OCI-LY7 (cell line): ENCODE measurements at regions not wholly inside any gene's neighbourhood (a gene's known extent, or its start where the extent isn't known, plus 50 kb on each side); places are given as distances from the start of the nearest gene placed in this dataset.
A peak's percentile ranks its signal among the peaks of the same experiment; 100 is the strongest.

ENCODE experiments used
- CTCF ChIP-seq: fragments of 200-600 bp; sonication (generic); conservative IDR thresholded peaks from 2 replicates; pipeline ENCODE4 v1.5.1; 2014; ENCODE audit warnings: mild to moderate bottlenecking, antibody characterized with exemption, low read length, moderate library complexity, mixed read lengths
- EZH2phosphoT487 ChIP-seq: fragments of 200-600 bp; sonication (generic); IDR thresholded peaks from 2 replicates; pipeline ENCODE4 v1.6.1; 2018; ENCODE audit warnings: low read depth, borderline replicate concordance, mild to moderate bottlenecking, mixed run types, antibody characterized with exemption, low read length, moderate library complexity, mixed read lengths

- TF ChIP-seq CTCF (peak; percentile 70), EZH2phosphoT487 (no peak)
These were observed 524.1 kb upstream of the FBXO33 start for GRCh38 chr14:39956372-39956771.
